Neural cell (in vitro differentiated cells): ENCODE measurements at regions not wholly inside any gene's neighbourhood (a gene's known extent, or its start where the extent isn't known, plus 50 kb on each side); places are given as distances from the start of the nearest gene placed in this dataset.

Experiments
- H2AFZ ChIP-seq: fragments of 200-600, 300-800 bp; sonication (generic), shearing (Covaris generic); 2 replicates; pipeline ENCODE4 v1.6.0; 2014; ENCODE audit warnings: low read depth, mild to moderate bottlenecking, antibody characterized with exemption, low read length, moderate library complexity
- H3F3A ChIP-seq: fragments of 200-600 bp; shearing (Covaris generic); 2 replicates; pipeline ENCODE4 v1.6.1; 2016; ENCODE audit warnings: mild to moderate bottlenecking, moderate library complexity, mixed read lengths, antibody characterized with exemption, low read length; ENCODE audit not compliant: insufficient read depth, poor library complexity, severe bottlenecking
- H3K27ac ChIP-seq: fragments of 200-600, 300-800 bp; sonication (generic), shearing (Covaris generic); 2 replicates; pipeline ENCODE4 v1.5.1; 2014; ENCODE audit warnings: mild to moderate bottlenecking, low read length, moderate library complexity
- H3K27me3 ChIP-seq: fragments of 300-800, 200-600 bp; sonication (generic), shearing (Covaris generic); 2 replicates; pipeline ENCODE4 v1.6.0; 2014; ENCODE audit warnings: mild to moderate bottlenecking, low read depth, low read length, moderate library complexity; ENCODE audit not compliant: insufficient read depth
- H3K36me3 ChIP-seq: fragments of 300-800, 200-600 bp; sonication (generic), shearing (Covaris generic); 2 replicates; pipeline ENCODE4 v1.5.1; 2014; ENCODE audit warnings: mild to moderate bottlenecking, antibody characterized with exemption, low read length, moderate library complexity; ENCODE audit not compliant: insufficient read depth
- H3K4me2 ChIP-seq: fragments of 300-800, 200-600 bp; sonication (generic), shearing (Covaris generic); 2 replicates; pipeline ENCODE4 v1.6.0; 2014; ENCODE audit warnings: mild to moderate bottlenecking, low read length
- H3K4me3 ChIP-seq: fragments of 300-800, 200-600 bp; sonication (generic), shearing (Covaris generic); 2 replicates; pipeline ENCODE4 v1.5.1; 2014; ENCODE audit warnings: mild to moderate bottlenecking, low read length, moderate library complexity
- H3K79me2 ChIP-seq: fragments of 200-600 bp; shearing (Covaris generic); replicated peaks from 2 replicates; pipeline ENCODE4 v1.6.0; 2014; ENCODE audit warnings: mild to moderate bottlenecking, low read length, moderate library complexity; ENCODE audit not compliant: insufficient read depth
- H3K9ac ChIP-seq: fragments of 300-800, 200-600 bp; sonication (generic), shearing (Covaris generic); 2 replicates; pipeline ENCODE4 v1.6.1; 2016; ENCODE audit warnings: mild to moderate bottlenecking, low read length, mixed read lengths
- H3K9me2 ChIP-seq: fragments of 200-600 bp; shearing (Covaris generic); 2 replicates; pipeline ENCODE4 v1.6.1; 2016; ENCODE audit warnings: mild to moderate bottlenecking, low read length, mixed read lengths; ENCODE audit not compliant: insufficient read depth
- H3K9me3 ChIP-seq: fragments of 200-600, 300-800 bp; sonication (generic), shearing (Covaris generic); 2 replicates; pipeline ENCODE4 v1.6.1; 2016; ENCODE audit warnings: mild to moderate bottlenecking, mixed run types, low read length, moderate library complexity, mixed read lengths
- H4K20me1 ChIP-seq: fragments of 200-600 bp; shearing (Covaris generic); 2 replicates; pipeline ENCODE4 v1.6.1; 2016; ENCODE audit warnings: mild to moderate bottlenecking, mixed run types; ENCODE audit not compliant: insufficient read depth
- EP300 ChIP-seq: fragments of 450-650 bp; conservative IDR thresholded peaks from 2 replicates; pipeline ENCODE4 v1.6.1; 2014; ENCODE audit warnings: antibody characterized with exemption, mild to moderate bottlenecking, moderate library complexity; ENCODE audit not compliant: poor library complexity, severe bottlenecking
- POLR2AphosphoS5 ChIP-seq: IDR thresholded peaks from 2 replicates; pipeline ENCODE4 v1.6.1; 2012
- RAD21 ChIP-seq: fragments of 450-650 bp; conservative IDR thresholded peaks from 2 replicates; pipeline ENCODE4 v1.6.1; 2014; ENCODE audit warnings: antibody characterized with exemption, mild to moderate bottlenecking, moderate library complexity
- SMC3 ChIP-seq: fragments of 450-650 bp; conservative IDR thresholded peaks from 2 replicates; pipeline ENCODE4 v1.6.1; 2014; ENCODE audit warnings: antibody characterized with exemption, mild to moderate bottlenecking, moderate library complexity; ENCODE audit not compliant: poor library complexity
- TAF1 ChIP-seq: IDR thresholded peaks from 2 replicates; pipeline ENCODE4 v1.6.1; 2012; ENCODE audit warnings: low read depth
- TF ChIP-seq, protein P1 (sequence below): fragments of 450-650 bp; IDR thresholded peaks from 2 replicates; pipeline ENCODE4 v1.5.1; 2014; ENCODE audit warnings: antibody characterized with exemption, mild to moderate bottlenecking, moderate library complexity; ENCODE audit not compliant: poor library complexity, severe bottlenecking
- TF ChIP-seq, protein P2 (sequence below): IDR thresholded peaks from 2 replicates; pipeline ENCODE4 v1.6.1; 2012; ENCODE audit warnings: borderline replicate concordance

DNA sequence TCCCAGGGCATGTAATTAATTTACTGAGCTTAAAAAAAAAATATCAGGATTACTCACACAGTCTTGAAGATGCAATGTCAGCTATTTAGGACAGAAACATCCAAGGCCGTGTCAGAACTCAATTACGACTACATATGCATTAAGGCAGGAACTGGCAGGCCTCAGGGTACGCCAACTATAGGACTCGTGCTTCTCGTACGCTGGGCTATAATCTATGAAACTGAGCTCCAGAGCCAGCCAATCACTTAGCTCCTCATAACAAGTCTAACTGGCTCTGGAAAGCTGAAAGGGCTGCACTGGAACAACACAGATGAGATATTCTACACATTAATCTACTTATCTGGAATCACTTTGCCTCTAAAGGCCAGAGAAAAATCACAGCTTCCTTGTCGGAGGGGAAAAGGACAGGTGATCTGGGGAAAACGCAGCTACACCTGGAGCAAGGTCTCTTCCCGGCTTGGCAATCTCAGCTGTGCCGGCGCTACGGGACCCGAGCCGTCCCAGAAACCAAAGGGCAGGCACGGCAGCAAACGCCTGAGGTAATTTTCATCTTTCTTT is 212.0 kb downstream of the DEPDC1B start:
- Histone ChIP-seq H3K9me2 (no peaks in the 10 kb centered on the region), H3K9me3 (no peaks in the 10 kb centered on the region), H3K4me3 (no peak overlapping the region), H3K9ac (no peak overlapping the region), H3K4me2 (no peak overlapping the region), H3K27ac (no peak overlapping the region), H3F3A (no peaks in the 10 kb centered on the region), H2AFZ (no peak overlapping the region), H3K79me2 (no peaks in the 10 kb centered on the region), H3K36me3 (no peaks in the 10 kb centered on the region), H3K27me3 (no peaks in the 10 kb centered on the region), H4K20me1 (no peaks in the 10 kb centered on the region)
- no peak for TF ChIP-seq EP300
- TF ChIP-seq RAD21: no peak
- TF ChIP-seq SMC3: no peak
- TF ChIP-seq, protein P1, sequence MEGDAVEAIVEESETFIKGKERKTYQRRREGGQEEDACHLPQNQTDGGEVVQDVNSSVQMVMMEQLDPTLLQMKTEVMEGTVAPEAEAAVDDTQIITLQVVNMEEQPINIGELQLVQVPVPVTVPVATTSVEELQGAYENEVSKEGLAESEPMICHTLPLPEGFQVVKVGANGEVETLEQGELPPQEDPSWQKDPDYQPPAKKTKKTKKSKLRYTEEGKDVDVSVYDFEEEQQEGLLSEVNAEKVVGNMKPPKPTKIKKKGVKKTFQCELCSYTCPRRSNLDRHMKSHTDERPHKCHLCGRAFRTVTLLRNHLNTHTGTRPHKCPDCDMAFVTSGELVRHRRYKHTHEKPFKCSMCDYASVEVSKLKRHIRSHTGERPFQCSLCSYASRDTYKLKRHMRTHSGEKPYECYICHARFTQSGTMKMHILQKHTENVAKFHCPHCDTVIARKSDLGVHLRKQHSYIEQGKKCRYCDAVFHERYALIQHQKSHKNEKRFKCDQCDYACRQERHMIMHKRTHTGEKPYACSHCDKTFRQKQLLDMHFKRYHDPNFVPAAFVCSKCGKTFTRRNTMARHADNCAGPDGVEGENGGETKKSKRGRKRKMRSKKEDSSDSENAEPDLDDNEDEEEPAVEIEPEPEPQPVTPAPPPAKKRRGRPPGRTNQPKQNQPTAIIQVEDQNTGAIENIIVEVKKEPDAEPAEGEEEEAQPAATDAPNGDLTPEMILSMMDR: no peak
- no peak for TF ChIP-seq TAF1
- TF ChIP-seq POLR2AphosphoS5: no peak

DNA sequence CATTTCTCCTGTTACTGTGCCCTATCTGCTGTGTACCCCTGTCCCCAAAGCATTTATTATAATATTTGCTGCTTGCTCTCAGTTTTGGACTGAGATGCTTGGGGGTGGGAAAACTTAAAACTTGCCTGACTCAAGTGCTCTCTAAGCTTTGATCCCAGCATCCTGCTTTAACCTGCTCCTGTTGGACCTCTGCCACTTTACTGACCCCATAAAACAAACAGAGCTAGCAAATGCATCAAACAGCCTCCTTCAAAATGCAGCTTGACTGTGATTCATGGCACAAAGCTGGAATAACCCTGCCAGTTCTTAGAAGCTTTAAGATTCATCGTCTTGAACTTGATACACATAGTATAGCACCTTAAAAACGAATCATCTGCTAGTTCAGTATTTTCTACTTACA is 212.5 kb downstream of the DEPDC1B start:
- Histone ChIP-seq H3F3A (no peaks in the 10 kb centered on the region), H3K36me3 (no peaks in the 10 kb centered on the region), H3K9me2 (no peaks in the 10 kb centered on the region), H2AFZ (no peak overlapping the region), H3K4me3 (no peak overlapping the region), H3K79me2 (no peaks in the 10 kb centered on the region), H3K9ac (no peak overlapping the region), H3K9me3 (no peaks in the 10 kb centered on the region), H3K27ac (no peak overlapping the region), H3K27me3 (no peaks in the 10 kb centered on the region), H4K20me1 (no peaks in the 10 kb centered on the region), H3K4me2 (no peak overlapping the region)
- TF ChIP-seq, protein P2, sequence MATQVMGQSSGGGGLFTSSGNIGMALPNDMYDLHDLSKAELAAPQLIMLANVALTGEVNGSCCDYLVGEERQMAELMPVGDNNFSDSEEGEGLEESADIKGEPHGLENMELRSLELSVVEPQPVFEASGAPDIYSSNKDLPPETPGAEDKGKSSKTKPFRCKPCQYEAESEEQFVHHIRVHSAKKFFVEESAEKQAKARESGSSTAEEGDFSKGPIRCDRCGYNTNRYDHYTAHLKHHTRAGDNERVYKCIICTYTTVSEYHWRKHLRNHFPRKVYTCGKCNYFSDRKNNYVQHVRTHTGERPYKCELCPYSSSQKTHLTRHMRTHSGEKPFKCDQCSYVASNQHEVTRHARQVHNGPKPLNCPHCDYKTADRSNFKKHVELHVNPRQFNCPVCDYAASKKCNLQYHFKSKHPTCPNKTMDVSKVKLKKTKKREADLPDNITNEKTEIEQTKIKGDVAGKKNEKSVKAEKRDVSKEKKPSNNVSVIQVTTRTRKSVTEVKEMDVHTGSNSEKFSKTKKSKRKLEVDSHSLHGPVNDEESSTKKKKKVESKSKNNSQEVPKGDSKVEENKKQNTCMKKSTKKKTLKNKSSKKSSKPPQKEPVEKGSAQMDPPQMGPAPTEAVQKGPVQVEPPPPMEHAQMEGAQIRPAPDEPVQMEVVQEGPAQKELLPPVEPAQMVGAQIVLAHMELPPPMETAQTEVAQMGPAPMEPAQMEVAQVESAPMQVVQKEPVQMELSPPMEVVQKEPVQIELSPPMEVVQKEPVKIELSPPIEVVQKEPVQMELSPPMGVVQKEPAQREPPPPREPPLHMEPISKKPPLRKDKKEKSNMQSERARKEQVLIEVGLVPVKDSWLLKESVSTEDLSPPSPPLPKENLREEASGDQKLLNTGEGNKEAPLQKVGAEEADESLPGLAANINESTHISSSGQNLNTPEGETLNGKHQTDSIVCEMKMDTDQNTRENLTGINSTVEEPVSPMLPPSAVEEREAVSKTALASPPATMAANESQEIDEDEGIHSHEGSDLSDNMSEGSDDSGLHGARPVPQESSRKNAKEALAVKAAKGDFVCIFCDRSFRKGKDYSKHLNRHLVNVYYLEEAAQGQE: no peak
- no peak for TF ChIP-seq EP300
- TF ChIP-seq, protein P1: no peak
